NT2/D1 (cell line): ENCODE measurements at regions not wholly inside any gene's neighbourhood (a gene's known extent, or its start where the extent isn't known, plus 50 kb on each side); places are given as distances from the start of the nearest gene placed in this dataset.

Source experiments
- DNase-seq: peaks from one replicate; pipeline ENCODE4 v3.0.0-alpha.2; 2011; ENCODE audit warnings: low read depth, low spot score
- H3K27me3 ChIP-seq: 2 replicates; pipeline ENCODE4 v1.6.0; 2011; ENCODE audit warnings: mild to moderate bottlenecking; ENCODE audit not compliant: insufficient read length, insufficient read depth
- H3K36me3 ChIP-seq: 2 replicates; pipeline ENCODE4 v1.6.1; 2011; ENCODE audit warnings: mild to moderate bottlenecking, low read length, mixed read lengths; ENCODE audit not compliant: insufficient read depth, insufficient read length
- H3K4me1 ChIP-seq: 2 replicates; pipeline ENCODE4 v1.5.1; 2011; ENCODE audit not compliant: insufficient read depth, insufficient read length
- H3K4me3 ChIP-seq: 2 replicates; pipeline ENCODE4 v1.5.1; 2011; ENCODE audit warnings: low read depth; ENCODE audit not compliant: insufficient read length
- H3K9ac ChIP-seq: 2 replicates; pipeline ENCODE4 v1.6.0; 2011; ENCODE audit warnings: low read depth; ENCODE audit not compliant: insufficient read length
- H3K9me3 ChIP-seq: 2 replicates; pipeline ENCODE4 v1.5.1; 2011; ENCODE audit warnings: mild to moderate bottlenecking, low read length; ENCODE audit not compliant: insufficient read depth
- SUZ12 ChIP-seq: IDR thresholded peaks from 2 replicates; pipeline ENCODE4 v1.6.1; 2011; ENCODE audit not compliant: insufficient read length, insufficient read depth; ENCODE audit errors: extremely low read depth
- YY1 ChIP-seq: IDR thresholded peaks from 2 replicates; pipeline ENCODE4 v1.6.1; 2011; ENCODE audit not compliant: insufficient read length, insufficient read depth
- ZNF274 ChIP-seq: IDR thresholded peaks from 2 replicates; pipeline ENCODE4 v1.6.1; 2011; ENCODE audit warnings: mild to moderate bottlenecking, low read depth, low read length

DNA sequence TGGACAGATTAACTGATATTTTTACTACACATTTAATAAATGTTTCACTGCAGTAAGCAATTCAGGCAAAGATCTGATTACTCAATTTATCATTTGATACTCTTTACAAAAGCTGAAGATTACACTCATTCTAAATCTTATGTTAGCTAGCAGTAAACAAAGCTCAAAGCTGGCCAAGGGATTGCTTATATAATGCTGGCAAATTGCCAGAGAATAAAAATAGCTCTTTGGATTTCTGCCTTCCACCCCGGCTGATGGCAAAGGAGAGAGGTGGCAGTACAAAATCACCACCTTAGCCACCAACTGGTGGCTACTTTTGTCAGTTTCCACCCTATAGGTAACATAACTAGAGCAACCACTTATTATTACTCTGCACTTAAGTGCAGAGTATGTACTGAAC lies 320.5 kb downstream of the FSIP2 start:
- Histone ChIP-seq H3K9ac (no peak overlapping the region), H3K9me3 (no peaks in the 10 kb centered on the region), H3K36me3 (no peaks in the 10 kb centered on the region), H3K4me3 (no peak overlapping the region), H3K4me1 (no peaks in the 10 kb centered on the region), H3K27me3 (no peaks in the 10 kb centered on the region)
- no peak for DNase-seq
- TF ChIP-seq ZNF274, result no peak

DNA sequence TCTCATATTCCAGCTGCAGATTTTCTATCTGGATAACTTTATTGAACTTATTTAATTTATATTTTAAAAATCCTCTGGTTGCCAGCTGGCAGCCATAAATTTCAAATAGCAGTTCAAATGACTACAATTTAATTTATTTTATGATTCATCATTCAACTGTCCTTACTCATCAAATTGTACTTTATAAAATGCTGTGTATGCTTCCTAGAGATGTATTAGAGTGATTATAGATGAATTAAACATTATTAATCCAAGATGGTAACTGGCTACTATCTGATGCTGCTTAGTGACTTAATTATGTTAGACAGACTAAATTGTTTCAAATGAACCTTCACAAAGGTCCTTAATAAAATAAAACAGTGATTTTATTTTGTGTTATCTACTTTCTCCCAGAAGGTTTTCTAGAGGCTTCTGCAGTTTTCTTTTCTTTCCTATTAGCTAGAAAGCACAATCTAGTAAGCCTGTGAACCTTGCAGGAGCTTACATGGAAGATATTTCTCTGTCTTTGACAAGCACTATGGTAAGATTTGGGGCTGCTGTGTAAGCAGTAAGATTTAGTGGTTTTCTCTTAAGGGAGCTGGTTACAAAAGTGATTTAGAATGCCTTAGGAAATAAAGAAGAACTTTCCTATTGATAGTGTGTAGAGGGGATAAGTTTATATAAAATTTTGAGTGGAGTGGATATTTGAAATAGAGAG lies 322.3 kb downstream of the FSIP2 start:
- no peaks in the 10 kb centered on the region for H3K27me3 ChIP-seq
- no peak for TF ChIP-seq SUZ12
- no peak for TF ChIP-seq YY1
- no peak for TF ChIP-seq ZNF274
- H3K36me3 ChIP-seq, result no peaks in the 10 kb centered on the region
- no peak overlapping the region for H3K9ac ChIP-seq
- no peaks in the 10 kb centered on the region for H3K4me1 ChIP-seq
- no peak overlapping the region for H3K4me3 ChIP-seq
- H3K9me3 ChIP-seq, result no peaks in the 10 kb centered on the region
- DNase-seq, result no peak

DNA sequence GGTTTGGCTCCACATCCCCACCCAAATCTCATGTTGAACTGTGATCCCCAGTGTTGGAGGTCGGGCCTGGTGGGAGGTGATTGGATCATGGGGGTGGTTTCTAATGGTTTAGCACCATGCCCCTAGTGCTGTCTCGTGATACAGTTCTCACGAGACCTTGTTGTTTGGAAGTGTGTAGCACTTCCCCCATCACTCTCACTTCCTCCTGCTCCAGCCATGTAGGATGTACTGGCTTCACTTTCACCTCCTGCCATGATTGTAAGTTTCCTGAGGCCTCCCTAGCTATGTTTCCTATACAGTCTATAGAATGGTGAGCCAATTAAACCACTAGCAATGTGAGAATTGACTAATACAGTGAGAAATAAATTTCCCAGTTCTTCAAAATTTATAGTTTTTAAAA lies 325.9 kb downstream of the FSIP2 start:
- Histone ChIP-seq H3K4me3 (no peak overlapping the region), H3K36me3 (no peaks in the 10 kb centered on the region), H3K4me1 (no peaks in the 10 kb centered on the region), H3K9me3 (no peaks in the 10 kb centered on the region), H3K27me3 (no peaks in the 10 kb centered on the region), H3K9ac (no peak overlapping the region)
- DNase-seq, result no peak
- no peak for TF ChIP-seq SUZ12
- no peak for TF ChIP-seq ZNF274
- TF ChIP-seq YY1, result no peak

DNA sequence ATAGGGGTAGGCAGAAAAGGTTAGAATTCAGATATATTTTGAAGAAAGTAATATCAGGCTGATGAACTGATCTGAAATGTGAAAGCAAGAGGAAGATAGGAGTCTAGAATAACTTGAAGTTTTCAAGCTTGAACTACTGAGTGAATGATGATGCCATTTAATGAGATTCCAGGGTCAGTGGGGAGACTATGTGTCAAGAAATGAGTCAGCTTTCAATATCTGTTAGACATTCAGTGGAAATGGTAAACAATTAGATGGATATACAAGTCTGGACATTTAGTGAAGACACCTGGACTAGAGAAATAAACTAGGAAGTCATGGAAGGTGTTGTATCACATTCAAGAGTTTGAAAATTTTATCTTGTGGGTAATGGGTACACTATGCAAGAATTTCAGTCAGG lies 326.9 kb downstream of the FSIP2 start:
- TF ChIP-seq YY1, result no peak
- no peak for TF ChIP-seq SUZ12
- no peak for TF ChIP-seq ZNF274
- Histone ChIP-seq H3K27me3 (no peaks in the 10 kb centered on the region), H3K9ac (no peak overlapping the region), H3K4me1 (no peaks in the 10 kb centered on the region), H3K9me3 (no peaks in the 10 kb centered on the region), H3K4me3 (no peak overlapping the region), H3K36me3 (no peaks in the 10 kb centered on the region)
- DNase-seq, result no peak

DNA sequence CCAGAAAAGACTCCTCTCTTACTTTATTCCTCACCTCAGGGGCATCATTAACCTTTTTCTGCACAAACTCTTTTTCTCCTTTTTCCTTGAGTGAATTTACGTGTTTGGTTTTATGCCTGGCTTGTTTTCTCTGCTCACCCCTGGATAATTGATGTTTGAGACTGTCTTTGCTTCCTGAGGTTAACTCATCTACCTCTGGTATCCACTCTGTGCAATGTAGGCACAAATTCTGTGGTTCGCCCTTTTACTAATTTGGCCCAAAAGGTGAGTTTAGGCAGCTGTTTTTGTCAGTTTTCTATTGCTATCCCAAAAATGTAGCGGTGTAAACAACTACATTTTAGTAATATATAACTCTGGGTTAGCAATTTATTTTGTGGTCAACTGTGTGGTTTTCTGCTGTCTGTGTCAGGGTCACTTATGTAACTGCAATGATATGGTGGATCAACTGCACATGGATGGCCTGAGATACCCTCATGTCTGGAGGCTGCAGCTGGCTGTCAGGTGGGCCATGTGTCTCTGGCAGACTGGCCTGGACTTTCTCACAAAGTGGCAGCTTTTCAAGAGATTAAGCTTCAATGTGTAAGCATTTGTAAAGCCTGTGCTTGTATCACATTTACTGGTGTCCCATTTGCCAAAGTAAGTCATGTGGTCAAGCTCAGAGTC lies 329.7 kb downstream of the FSIP2 start:
- Histone ChIP-seq H3K9me3 (no peaks in the 10 kb centered on the region), H3K4me3 (no peak overlapping the region), H3K36me3 (no peaks in the 10 kb centered on the region), H3K27me3 (no peaks in the 10 kb centered on the region), H3K9ac (no peak overlapping the region), H3K4me1 (no peaks in the 10 kb centered on the region)
- no peak for DNase-seq
- no peak for TF ChIP-seq SUZ12
- TF ChIP-seq YY1, result no peak
- no peak for TF ChIP-seq ZNF274

DNA sequence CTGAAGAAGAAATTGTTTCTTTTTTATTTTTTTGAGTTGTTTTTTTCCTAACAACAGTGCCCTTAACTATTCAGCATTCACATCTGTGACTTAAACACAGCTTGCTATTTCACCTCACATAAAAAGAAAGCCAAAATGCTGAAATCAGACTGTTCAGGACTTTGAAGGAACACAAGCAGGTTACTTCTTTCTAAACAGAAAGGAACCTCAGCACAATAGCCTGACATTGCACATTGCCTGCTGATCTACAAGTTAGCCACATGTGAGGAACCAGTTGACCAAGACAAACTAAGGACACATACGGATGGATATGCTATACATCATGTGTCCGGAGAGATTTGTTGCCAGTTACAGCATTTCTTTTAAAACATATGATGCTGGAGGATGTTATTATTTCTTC lies 331.1 kb downstream of the FSIP2 start:
- no peaks in the 10 kb centered on the region for H3K9me3 ChIP-seq
- no peaks in the 10 kb centered on the region for H3K4me1 ChIP-seq
- TF ChIP-seq ZNF274 (no peak), SUZ12 (no peak), YY1 (no peak)

DNA sequence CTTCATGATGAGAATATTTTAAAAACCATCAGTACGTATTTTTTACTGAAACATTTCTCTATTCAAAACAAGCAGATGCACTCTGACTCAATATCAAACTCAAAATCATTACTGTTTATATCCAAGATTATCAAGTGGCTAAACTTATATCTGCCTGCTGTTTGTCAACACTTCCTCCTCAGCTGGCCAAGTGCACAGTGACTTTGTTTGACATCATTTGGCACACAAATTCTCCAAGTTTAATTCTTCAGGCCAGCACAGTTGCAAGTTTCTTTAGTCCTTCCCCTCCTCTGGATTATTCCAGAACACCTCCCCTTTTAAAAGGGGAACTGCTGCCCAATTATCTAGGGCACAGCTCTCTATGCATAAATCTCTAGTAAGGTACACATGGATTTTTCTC lies 346.6 kb downstream of the FSIP2 start:
- Histone ChIP-seq H3K27me3 (no peaks in the 10 kb centered on the region), H3K4me3 (no peak overlapping the region), H3K9me3 (no peaks in the 10 kb centered on the region), H3K9ac (no peak overlapping the region), H3K4me1 (no peaks in the 10 kb centered on the region), H3K36me3 (no peaks in the 10 kb centered on the region)
- no peak for DNase-seq
- no peak for TF ChIP-seq YY1
- TF ChIP-seq SUZ12, result no peak
- no peak for TF ChIP-seq ZNF274

More for the DNA sequence above, 331.1 kb downstream of the FSIP2 start:
- Histone ChIP-seq H3K9ac (no peak overlapping the region), H3K4me3 (no peak overlapping the region), H3K27me3 (no peaks in the 10 kb centered on the region), H3K36me3 (no peaks in the 10 kb centered on the region)
- DNase-seq, result no peak

DNA sequence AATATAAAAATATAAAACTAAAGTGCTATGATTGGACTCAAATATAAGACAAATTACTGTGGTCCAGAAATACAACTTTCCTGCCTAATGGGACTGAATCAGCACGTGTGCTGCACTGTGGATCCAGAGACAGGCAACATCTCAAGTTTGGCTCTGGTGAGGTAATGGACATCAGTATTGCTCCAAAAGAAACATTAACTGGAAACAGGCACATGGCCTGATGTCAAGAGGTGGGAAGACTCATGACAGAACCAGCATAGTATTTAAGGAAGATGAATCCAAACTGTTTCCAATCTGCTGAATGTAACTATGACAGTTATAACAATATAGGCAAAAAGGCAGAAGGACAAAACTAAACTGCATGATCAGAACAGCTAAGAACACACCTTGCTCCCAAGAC lies 354.6 kb downstream of the FSIP2 start:
- Histone ChIP-seq H3K27me3 (no peaks in the 10 kb centered on the region), H3K36me3 (no peaks in the 10 kb centered on the region), H3K9ac (no peak overlapping the region), H3K4me3 (no peak overlapping the region), H3K9me3 (no peaks in the 10 kb centered on the region), H3K4me1 (no peaks in the 10 kb centered on the region)
- DNase-seq, result no peak
- TF ChIP-seq YY1 (no peak), ZNF274 (no peak), SUZ12 (no peak)
